Colonic mucosa (tissue), 4 donors: ENCODE measurements at regions not wholly inside any gene's neighbourhood (a gene's known extent, or its start where the extent isn't known, plus 50 kb on each side); places are given as distances from the start of the nearest gene placed in this dataset.

ENCODE experiments used
- DNase-seq: peaks from one replicate; pipeline ENCODE4 v3.0.0-alpha.2; 2020
- H3K27ac ChIP-seq: fragments of 200-600 bp; one replicate; pipeline ENCODE4 v1.8.0; 2021
- H3K27me3 ChIP-seq: fragments of 200-600 bp; one replicate; pipeline ENCODE4 v1.8.0; 2021
- H3K36me3 ChIP-seq: fragments of 200-600 bp; one replicate; pipeline ENCODE4 v1.8.0; 2021
- H3K4me1 ChIP-seq: fragments of 200-600 bp; one replicate; pipeline ENCODE4 v1.8.0; 2021; ENCODE audit warnings: mild to moderate bottlenecking
- H3K4me3 ChIP-seq: fragments of 200-600 bp; one replicate; pipeline ENCODE4 v1.8.0; 2021
- H3K9ac ChIP-seq, 2 donors: one replicate each; pipeline ENCODE4 v1.7.0; 2013; ENCODE audit warnings: control low read depth in 2 of 2, low read depth in 2 of 2, low read length in 2 of 2
- H3K9me3 ChIP-seq: fragments of 200-600 bp; one replicate; pipeline ENCODE4 v1.8.0; 2021
- CTCF ChIP-seq: fragments of 200-600 bp; IDR thresholded peaks from one replicate; pipeline ENCODE4 v1.8.0; 2022; ENCODE audit warnings: antibody characterized with exemption, mild to moderate bottlenecking
- intact Hi-C: fragments of 100-400 bp; cut with DNase I; formaldehyde crosslinking; loops from one replicate; pipeline ENCODE4 v1.14.1; 2022
- donor health status: healthy.
- donor health status: DM: no; HTN: no; CAD: no.
- donor health status: DM: no; HTN: no; CAD: no.

DNA sequence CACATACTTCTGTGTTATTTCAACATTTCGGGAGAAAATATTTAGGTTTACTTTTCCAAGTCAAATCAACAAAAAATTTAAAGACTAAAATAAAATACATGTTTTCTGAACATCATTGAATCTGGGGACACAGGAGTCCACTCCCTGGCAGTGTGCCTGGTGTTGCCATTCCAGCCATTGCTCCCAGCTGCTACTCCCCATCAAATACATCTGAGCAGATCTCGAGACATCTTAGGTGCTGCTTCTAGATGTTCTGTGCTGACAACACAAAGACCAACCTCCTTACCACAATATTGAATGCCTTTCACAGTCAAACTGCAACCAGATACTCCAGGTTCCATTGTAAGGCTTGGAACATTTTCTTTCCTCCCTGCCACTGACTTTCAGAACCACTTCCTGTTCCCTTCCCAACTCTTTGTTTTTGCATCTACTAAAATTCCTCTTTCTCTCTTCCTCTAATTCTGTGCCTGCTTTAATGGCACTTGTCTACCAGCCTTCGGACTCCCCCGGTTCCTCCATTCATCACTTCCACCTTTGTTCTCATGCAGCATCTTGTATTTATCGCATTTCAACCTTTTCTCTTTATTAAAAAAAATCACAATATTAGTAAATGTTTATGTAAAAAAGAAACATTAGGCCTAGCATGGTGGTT lies 81.1 kb upstream of the SLC4A7 start:
- DNase-seq: no peak
- Histone ChIP-seq H3K4me3 (no peak overlapping the region), H3K27ac (no peak overlapping the region), H3K36me3 (no peaks in the 10 kb centered on the region), H3K9ac (no peak overlapping the region), H3K27me3 (no peaks in the 10 kb centered on the region), H3K4me1 (no peaks in the 10 kb centered on the region), H3K9me3 (no peaks in the 10 kb centered on the region)
- no peak for TF ChIP-seq CTCF
- intact Hi-C loops: no loop called here

DNA sequence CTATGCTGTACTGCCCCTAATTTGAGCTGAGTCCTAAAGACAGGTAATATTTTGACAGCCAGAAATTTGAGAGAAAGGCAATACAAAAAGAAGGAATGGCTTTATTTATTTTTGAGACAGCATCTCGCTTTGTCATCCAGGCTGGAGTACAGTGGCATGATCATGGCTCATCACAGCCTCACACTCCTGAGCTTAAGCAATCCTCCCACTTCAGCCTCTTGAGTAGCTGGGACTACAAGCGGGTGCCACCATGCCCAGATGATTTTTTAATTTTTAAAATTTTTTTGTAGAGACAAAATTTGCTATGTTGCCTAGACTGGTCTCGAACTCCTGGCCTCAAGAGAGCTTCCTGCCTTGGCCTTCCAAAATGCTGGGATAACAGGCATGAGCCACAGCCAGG lies 77.4 kb upstream of the SLC4A7 start:
- no peak overlapping the region for H3K27ac ChIP-seq
- intact Hi-C loops: no loop called here
- no peak overlapping the region for H3K9ac ChIP-seq
- H3K9me3 ChIP-seq: no peaks in the 10 kb centered on the region
- H3K27me3 ChIP-seq: no peaks in the 10 kb centered on the region
- no peaks in the 10 kb centered on the region for H3K36me3 ChIP-seq
- DNase-seq: no peak
- no peak for TF ChIP-seq CTCF
- no peaks in the 10 kb centered on the region for H3K4me1 ChIP-seq
- no peak overlapping the region for H3K4me3 ChIP-seq

DNA sequence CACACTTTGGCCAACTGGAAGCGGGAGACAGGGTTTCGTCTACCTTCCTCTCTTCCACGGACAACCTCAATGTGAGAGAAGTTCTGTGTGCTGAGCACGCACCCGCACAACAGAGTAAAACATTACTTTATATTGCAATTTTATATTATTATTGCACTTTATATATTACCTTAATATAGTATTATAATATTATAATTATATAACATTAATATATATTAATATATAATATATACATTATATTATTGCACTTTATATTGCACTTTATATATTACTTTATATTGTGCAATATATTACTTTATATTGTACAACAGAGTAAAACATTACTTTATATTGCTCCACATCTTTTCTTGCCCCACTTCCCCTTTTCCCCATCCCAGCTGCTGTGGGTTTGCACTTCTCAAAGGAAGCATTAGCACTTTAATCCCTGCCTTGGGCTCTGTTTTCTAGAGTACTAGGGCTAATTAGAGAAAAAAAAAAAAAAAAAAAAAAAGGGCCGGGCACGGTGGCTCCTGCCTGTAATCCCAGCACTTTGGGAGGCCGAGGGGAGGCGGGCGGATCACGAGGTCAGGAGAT lies 76.4 kb upstream of the SLC4A7 start:
- no peak for DNase-seq
- intact Hi-C loops: no loop called here
- Histone ChIP-seq H3K9ac (no peak overlapping the region), H3K9me3 (no peaks in the 10 kb centered on the region), H3K27me3 (no peaks in the 10 kb centered on the region), H3K36me3 (no peaks in the 10 kb centered on the region), H3K27ac (no peak overlapping the region), H3K4me3 (no peak overlapping the region), H3K4me1 (no peaks in the 10 kb centered on the region)
- TF ChIP-seq CTCF: no peak

DNA sequence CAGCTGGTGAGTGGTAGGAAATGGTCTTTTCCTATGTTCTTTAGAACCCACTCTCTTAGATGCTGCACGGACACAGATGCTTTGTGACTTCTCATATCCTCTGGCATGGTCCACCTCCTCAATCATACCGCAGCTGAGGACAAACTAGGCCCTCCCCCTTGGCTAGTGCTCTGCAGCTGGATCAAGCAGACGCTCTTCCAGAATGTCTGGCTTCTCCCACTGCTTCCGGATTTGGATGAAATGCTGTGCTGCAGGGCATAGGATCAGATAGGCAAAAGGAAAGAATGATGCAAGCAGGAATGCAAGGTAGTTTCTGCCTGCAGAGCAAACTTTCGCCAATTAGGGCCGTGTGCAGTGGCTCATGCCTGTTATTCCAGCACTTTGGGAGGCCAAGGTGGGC lies 75.7 kb upstream of the SLC4A7 start:
- intact Hi-C loops: no loop called here
- Histone ChIP-seq H3K9me3 (no peaks in the 10 kb centered on the region), H3K27ac (no peak overlapping the region), H3K4me3 (no peak overlapping the region), H3K4me1 (no peaks in the 10 kb centered on the region), H3K27me3 (no peaks in the 10 kb centered on the region), H3K9ac (no peak overlapping the region), H3K36me3 (no peaks in the 10 kb centered on the region)
- no peak for TF ChIP-seq CTCF
- DNase-seq: peak; percentile 29

GRCh38 chr3:27559381-27559780 lies 75.2 kb upstream of the SLC4A7 start:
- Histone ChIP-seq H3K4me1 (no peaks in the 10 kb centered on the region), H3K9me3 (no peaks in the 10 kb centered on the region), H3K9ac (no peak overlapping the region), H3K36me3 (no peaks in the 10 kb centered on the region), H3K27me3 (no peaks in the 10 kb centered on the region), H3K4me3 (no peak overlapping the region), H3K27ac (no peak overlapping the region)
- no peak for DNase-seq
- TF ChIP-seq CTCF: no peak
- intact Hi-C loops: no loop called here
